ENCODE measurements at regions not wholly inside any gene's neighbourhood (a gene's known extent, or its start where the extent isn't known, plus 50 kb on each side); places are given as distances from the start of the nearest gene placed in this dataset.
"Not testable (repeated sequence)": the region's sequence is repeated elsewhere in the genome, so short reads cannot be mapped to it uniquely, and the experiment has no call there.

DNA sequence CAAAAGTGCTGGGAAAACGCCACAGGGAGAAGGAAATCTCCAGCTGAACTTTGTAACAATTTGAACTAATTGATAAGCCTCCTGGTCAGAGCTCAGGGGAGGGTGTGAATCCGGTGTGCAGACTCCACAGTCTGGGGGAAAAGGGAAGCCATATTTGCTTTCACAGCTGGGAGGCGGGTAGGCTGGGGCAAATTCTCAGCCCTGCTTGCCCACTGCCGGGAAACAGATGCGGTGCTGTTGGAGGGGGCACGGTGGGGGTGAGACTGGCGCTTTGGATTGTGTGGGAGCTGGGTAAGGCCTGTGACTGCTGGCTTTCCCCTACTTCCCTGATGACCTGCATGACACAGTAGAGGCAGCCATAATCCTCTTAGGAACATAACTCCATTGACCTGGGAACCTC lies 134.8 kb downstream of the ADCYAP1 start:
- DNase-seq (ENCODE audit: low read depth in 1 of 2, low spot score in 1 of 2): no peak

DNA sequence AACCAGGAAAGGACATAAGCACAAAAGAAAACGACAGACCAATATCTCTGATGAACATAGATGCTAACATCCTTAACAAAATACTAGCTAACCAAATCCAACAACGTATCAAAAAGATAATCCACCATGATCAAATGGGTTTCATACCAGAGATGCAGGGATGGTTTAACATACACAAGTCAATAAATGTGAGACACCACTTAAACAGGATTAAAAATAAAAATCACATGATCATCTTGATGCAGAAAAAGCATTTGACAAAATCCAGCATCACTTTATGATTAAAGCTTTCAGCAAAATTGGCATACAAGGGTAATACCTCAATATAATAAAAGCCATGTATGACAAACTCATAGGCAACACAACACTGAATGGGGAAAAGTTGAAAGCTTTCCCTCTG lies 138.4 kb downstream of the ADCYAP1 start:
- DNase-seq (ENCODE audit: low read depth in 1 of 2, low spot score in 1 of 2): not testable (repeated sequence)

DNA sequence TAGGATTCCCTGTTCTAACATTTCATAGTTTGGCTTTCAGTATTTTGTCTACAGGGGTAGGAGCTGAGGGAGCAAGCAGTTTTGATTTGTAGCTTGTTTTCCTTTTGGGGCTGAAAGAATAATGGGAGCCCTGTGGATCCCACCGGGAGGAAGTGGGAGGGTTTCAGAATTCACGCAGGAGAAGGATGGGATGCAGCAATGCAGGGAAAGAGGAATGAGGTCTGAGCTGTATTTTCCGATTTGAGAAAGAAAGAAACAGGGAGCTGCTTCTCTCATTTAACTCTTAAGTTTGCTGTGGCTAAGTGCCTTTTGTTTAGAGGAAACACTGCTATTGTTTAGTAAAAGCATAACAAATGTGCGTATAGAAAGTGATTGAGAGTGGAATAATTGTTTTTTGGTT lies 141.0 kb downstream of the ADCYAP1 start:
- no peak for DNase-seq (ENCODE audit: low read depth in 1 of 2, low spot score in 1 of 2)

DNA sequence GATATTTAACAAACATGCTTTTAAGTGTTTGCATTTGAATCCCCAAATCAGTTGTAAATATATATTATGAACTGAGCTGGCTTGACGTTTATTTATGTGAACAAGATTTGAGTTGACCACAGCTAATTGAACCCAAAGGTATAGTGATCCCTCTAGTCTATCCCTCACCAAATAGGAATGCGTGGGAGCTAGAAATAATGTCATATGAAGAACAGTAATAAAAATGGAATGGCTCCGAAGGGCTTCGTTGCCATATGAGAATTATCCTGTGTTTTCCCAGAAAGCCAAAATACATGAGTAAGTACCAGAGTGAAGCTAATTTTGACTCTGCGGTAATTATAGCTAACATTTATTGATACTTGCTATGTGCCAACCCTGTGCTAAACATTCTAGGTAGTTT lies 142.7 kb downstream of the ADCYAP1 start:
- no peak for DNase-seq (ENCODE audit: low read depth in 1 of 2, low spot score in 1 of 2)

DNA sequence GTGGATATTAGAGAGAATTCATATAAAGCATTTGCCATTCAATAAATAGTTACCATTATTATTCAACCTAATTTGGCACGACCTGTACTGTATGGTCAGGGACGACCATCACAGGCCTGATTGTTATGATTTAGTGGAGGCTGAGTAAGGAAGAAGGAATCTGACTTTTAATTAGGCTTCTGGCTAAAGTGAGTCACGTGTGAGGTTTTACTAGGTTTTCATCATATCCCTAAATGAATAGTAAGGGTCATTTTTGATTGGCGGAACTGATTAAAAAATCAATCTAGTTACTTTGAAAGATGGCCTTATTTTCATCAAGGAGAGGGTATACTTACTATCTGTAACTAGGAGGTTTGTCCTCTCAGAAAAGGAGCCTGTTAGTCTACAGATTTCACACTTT lies 143.4 kb downstream of the ADCYAP1 start:
- no peak for DNase-seq (ENCODE audit: low read depth in 1 of 2, low spot score in 1 of 2)

DNA sequence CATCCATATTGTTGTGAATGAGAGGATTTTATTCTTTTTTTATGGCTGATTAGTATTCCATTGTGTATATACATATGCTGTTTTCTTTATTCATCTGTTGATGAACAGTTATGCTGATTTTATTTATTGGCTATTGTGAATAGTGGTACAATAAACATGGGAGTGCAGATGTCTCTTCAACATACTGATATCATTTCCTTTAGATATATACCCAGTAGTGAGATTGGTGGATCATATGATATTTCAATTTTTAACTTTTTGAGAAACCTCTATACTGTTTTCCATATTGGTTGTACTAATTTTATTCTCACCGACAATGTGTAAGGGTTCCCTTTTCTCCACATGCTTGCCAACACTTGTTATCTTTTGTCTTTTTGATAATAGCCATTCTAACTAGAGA lies 144.5 kb downstream of the ADCYAP1 start:
- DNase-seq (ENCODE audit: low read depth in 1 of 2, low spot score in 1 of 2): no peak

DNA sequence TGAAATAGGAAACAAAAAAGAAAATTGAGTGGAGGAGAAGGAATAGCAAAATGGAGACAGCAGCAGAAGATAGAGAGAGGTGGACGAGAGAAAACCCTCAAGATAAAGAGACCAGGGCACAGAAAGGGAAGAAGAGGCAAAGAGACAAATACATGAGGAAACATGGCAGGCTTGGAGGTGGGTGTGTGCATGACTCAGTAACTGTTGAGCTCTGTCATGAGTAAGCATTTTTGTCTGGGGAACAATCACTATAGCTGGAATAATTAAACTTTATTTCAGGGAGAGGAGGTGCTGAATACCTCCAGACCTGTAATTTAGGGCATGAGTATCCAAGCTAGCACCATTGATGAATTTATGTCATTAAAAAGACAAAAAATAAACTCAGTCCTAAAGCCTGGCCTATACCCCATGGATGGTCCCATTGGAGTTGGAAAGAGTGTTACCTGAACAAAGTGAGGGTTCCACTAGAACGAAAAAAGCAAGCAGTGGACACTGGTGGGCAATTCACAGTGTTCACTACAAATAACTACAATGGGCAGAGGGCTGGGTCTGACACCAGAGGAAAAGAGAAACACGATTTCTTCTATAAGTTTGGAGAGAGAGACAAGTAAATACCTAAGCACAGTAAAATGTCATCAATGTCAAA lies 145.5 kb downstream of the ADCYAP1 start:
- no peak for DNase-seq (ENCODE audit: low read depth in 1 of 2, low spot score in 1 of 2)

DNA sequence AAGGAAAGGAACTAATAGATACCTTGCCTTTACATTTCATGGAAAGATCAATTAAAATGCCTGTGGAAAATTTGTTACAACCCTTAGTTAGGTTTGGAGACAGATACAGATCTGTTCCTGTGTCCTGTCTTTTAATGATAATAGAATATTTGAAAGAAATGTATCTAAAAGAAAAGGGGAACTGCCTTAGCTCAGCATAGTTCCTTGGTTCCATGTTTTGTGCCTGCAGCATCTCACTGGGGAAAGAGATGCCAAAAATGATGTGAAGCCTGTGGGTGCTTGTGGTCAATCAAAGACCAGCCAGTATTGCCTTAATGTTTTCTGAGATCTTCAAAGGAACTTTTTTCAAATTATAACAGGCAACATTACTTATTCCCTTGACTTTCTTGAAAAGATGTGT lies 147.6 kb downstream of the ADCYAP1 start:
- no peak for DNase-seq (ENCODE audit: low read depth in 1 of 2, low spot score in 1 of 2)

DNA sequence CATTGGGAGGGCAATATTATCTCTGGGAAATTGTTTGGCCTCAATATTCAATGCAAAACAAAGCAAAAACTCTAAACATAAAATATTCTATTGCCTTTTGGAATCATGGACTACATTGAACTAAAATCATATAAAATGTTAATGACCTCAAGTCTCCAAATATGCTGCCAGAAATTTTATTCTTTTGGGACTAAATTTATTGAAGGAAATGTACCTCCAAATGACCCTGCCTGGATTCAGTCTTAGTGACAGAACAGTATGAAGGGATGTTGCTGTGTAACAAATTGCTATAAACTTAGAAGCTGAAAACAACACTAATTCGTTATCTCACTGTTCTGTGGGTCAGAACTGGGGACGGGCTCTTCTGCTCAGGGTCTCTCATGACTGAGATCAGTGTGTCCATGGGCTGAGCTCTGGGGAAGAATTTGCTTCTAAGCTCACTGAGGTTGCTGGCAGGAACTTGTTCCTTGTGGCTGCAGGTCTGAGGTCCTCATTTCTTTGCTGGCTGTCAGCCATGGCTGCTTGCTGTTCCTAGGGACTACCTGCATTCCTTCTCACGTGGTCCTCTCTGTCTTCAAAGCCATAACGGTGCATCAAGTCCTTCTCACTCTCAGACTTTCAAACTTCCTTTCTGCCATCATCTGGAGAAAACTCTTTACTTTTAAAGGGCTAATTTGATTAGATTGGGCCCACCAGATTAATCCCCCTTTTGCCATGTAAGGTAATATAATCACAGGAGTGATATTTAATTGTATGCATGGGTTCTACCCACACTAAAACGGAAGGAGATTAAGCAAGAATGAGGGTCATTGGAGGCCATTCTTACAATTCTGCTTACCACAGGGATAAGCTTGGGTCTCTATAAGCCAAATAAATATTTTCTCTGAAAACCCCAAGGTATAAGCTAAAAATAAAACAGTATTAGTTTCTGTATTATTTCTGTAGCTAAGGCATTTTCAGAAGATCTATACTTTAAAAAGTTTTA lies 149.0 kb downstream of the ADCYAP1 start:
- no peak for DNase-seq (ENCODE audit: low read depth in 1 of 2, low spot score in 1 of 2)

DNA sequence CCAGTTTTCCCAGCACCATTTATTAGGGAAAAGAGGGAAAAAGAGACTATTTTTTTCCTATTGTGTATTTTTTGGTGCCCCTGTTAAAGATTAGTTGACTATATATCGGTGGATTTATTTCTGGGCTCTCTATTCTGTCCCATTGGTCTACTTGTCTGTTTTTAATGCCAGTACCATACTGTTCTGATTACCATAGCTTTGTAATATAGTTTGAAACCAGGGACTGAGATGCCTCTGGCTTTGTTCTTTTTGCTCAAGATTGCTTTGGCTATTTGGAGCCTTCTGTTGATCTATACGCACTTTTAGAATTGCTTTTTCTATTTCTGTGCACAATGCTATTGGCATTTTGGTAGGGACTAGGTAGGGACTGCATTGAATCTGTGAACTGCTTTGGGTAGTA lies 151.7 kb downstream of the ADCYAP1 start:
- no peak for DNase-seq (ENCODE audit: low read depth in 1 of 2, low spot score in 1 of 2)

DNA sequence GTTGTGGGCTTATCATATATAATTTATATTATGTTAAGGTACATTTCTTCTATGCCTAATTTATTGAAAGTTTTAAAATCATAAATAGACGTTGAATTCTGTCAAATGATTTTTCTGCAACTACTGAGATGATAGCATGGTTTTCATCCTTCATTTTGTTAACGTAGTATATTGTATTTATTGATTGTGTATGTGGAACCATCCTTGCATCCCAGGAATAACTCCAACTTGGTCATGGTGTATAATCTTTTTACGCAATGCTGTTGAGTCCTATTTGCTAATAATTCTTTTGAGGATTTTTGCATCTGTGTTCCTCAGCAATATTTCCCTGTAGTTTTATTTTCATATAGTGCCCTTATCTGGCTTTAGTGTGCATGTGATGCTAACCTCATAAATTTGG lies 152.7 kb downstream of the ADCYAP1 start:
- DNase-seq (ENCODE audit: low read depth in 1 of 2, low spot score in 1 of 2): no peak

DNA sequence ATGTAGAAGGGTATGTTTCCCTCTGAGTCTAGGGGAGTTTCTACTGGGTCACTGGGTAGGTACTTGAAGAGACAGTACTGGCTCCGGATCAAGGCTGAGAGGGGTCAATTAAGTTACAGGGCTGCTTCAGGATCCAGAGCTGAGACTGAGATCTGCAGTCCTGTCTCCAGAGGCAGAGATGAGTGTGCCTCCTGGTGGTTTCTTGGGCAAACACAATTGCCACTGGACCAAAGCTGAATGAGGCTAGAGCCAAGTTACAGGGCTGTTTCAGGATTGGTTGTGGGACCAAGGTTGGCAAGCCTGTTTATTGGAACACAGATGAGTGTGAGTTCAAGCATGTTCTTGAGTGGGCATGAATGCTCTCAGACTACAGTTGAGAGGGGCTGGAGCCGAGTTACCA lies 157.9 kb downstream of the ADCYAP1 start:
- no peak for DNase-seq (ENCODE audit: low read depth in 1 of 2, low spot score in 1 of 2)

DNA sequence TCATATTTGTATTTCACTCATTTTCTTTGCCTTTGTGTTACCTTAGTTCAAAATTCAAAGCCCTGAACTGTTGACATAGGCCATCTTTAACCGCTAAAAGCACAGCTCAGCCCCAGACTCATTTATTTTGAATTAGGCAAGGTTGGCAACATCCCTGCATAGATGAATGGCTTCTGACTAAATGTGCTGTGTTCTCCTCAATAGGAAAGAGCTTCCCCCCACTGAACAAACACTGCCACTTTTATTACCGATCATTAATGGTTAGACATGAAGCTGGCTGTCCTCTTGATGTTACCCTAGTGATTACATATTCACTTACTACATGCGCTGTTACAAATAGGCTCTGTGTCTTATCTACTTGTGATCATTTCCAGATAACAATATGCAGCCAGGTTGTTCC lies 170.7 kb downstream of the ADCYAP1 start:
- DNase-seq (ENCODE audit: low read depth in 1 of 2, low spot score in 1 of 2): no peak

DNA sequence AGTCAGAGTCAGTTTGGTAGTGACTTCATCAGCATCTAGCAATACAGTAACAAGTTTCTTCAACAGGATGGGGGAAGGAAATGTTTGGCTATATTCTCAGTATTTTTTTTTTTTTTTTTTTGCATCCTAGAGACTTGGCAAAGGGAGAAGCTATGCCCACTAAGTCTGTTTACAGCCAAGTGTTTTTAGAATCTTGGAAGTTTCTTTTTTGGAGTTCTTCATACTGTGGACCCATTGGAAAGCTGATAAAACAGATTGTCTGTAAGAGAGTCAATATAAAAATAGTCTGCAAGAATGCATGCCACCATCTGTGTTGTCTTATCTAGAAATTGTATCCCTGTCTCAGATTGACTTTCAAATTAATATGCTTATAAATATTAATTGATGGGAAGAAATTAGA lies 171.2 kb downstream of the ADCYAP1 start:
- DNase-seq (ENCODE audit: low read depth in 1 of 2, low spot score in 1 of 2): no peak

DNA sequence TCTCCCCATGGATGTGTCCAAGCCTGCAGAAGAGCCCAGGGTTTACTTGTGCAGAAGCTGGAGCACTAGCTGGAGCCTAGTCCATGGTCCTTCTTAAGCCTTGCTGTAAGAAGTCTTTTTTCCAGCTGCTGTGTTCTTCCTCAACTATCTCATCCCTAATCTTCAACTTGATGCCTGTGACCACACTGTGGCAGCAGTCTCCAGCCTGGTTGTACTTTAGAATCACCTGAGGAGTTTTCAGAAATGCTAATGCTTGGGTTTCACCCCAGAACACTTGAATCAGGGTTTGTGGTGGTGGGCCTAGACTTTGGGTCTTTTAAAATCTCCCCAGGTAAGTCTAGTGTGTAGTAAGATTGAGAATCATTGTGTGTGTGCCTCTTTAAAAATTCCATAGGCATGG lies 173.6 kb downstream of the ADCYAP1 start:
- no peak for DNase-seq (ENCODE audit: low read depth in 1 of 2, low spot score in 1 of 2)

DNA sequence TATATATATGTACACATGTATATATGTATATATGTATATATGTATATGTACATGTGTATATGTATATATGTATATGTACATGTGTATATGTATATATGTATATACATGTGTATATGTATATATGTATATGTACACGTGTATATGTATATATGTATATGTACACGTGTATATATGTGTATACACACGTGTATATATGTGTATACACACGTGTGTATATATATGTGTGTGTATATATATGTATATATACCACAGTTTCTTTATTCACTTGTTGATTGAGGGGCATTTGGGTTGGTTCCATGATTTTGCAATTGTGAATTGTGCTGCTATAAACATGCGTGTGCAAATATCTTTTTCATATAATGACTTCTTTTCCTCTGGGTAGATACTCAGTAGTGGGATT lies 179.0 kb downstream of the ADCYAP1 start:
- DNase-seq (ENCODE audit: low read depth in 1 of 2, low spot score in 1 of 2): not testable (repeated sequence)

DNA sequence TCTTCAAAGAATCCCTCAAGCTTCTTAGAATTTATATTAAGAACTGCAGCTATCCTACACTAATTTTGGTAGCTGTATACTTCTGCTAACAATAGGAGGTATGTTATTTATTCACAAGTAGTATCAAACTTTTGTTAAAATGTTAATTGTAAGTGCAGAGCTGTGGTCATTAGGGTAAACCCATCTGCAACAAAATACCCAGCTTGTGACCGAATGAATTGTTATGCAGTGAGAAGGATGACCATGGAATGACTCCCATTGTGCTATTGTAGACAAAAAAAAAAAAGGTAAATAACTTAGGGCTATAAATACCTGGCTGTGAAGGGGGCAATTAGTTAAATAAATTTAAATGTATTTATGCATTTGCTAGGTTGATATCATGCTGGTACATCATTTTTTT lies 186.1 kb downstream of the ADCYAP1 start:
- DNase-seq (ENCODE audit: low read depth in 1 of 2, low spot score in 1 of 2): no peak

DNA sequence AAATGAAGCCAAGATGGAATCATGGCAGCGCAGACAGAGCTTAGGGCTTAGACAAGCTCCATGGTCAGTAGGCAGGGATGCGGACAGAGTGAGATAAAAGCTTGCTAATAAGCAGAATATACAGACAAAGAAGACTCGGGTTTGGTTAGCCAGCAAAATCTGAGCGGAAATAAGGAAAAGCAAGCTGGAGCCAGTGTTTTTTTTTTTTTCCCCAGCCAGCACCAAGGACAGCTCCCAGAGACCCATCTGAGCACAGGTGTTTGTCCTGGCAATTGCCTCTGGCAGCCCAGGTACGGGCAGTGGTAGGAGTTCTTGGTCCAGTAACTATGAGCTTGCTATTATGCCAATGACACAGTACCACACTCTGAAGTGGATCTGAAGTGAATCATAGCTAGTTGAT lies 187.6 kb downstream of the ADCYAP1 start:
- DNase-seq (ENCODE audit: low read depth in 1 of 2, low spot score in 1 of 2): no peak

DNA sequence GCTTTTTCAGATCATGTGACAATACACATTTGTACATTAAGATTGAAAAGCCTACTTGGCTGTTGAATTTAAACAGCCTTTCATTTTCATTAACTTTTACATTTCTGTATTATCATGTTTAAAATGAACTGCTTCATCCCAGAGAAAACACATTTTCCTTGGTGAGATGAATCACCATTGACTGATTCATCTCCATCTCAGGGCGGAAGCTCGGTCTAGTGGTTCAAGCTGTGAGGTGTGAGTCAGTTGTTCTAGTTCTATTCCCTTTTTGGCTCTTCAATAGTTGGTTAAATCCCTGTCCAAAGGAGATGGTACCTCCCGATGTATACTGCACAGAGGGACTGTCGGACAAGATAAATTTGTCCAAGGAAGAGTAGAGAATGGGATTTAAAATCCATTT lies 189.7 kb downstream of the ADCYAP1 start:
- no peak for DNase-seq (ENCODE audit: low read depth in 1 of 2, low spot score in 1 of 2)

DNA sequence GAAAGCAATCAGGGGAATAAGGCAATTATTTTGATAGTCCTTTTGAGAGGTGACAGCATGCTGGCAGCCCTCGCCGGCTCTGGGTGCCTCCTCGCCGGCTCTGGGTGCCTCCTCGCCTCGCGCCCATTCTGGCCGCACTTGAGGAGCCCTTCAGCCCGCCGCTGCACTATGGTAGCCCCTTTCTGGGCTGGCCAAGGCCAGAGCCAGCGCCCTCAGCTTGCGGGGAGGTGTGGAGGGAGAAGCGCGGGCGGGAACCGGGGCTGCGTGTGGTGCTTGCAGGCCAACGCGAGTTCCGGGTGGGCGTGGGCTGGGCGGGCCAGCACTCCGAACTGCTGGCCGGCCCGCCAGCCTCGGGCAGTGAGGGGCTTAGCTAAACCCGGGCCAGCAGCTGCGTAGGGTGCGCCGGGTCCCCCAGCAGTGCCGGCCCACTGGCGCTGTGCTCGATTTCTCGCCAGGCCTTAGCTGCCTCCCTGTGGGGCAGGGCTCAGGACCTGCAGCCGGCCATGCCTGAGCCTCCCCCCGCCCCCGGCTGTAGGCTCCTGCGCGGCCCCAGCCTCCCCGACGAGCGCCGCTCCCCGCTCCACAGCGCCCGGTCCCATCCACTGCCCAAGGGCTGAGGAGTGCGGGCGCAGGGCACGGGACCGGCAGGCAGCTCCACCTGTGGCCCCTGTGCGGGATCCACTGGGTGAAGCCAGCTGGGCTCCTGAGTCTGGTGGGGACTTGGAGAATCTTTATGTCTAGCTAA lies 193.5 kb downstream of the ADCYAP1 start:
- not testable (repeated sequence) for DNase-seq (ENCODE audit: low read depth in 1 of 2, low spot score in 1 of 2)

DNA sequence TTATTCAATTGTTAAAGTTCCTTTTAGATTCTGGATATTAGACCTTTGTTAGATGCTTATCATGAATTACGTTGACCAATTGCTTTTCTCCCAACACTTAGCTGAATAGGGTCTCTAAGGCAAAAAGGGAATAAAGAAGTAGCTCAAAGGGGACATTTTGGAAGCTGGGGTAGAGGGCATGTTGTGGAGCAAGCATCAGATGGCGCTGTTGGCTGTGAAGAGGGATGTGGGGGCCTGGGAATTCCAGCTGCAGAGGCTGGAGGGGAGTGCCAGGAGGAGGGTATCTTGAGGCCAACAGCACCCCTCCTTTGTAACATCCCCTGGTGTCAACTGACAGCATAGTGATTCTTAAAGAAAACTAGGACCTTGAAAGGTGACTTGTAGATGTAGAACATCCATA lies 198.2 kb downstream of the ADCYAP1 start:
- DNase-seq (ENCODE audit: low read depth in 1 of 2, low spot score in 1 of 2): no peak

DNA sequence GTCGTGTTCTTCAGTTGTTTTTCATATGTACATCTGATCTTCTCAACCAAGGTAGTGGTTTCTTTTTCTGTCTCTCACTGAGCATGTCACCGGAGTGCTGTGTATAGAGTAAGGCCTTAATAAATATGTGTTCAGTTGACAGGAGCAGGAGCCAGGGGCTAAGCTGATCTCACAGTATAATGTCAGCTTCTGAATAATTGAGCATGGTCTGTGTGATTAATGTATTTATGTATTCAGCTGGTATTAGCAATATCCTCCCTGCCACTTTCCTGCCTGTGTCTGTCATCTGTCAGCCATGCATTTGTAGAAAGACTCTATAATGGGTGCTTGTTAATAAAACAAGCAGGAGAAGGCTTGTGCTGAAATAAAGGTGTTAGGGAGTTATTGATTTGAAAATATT lies 198.9 kb downstream of the ADCYAP1 start:
- DNase-seq (ENCODE audit: low read depth in 1 of 2, low spot score in 1 of 2): no peak

Data from stimulated activated CD4-positive, alpha-beta T cell treated with anti-CD3 and anti-CD28 coated beads, Interleukin-15, amount 100 ng/mL, for 1 hour (primary cell).